Dedifferentiated amniotic fluid mesenchymal stem cell (primary cell): ENCODE measurements at regions not wholly inside any gene's neighbourhood (a gene's known extent, or its start where the extent isn't known, plus 50 kb on each side); places are given as distances from the start of the nearest gene placed in this dataset.

Experiments used
- DNase-seq: peaks from one replicate; pipeline ENCODE4 v3.0.0-alpha.2; 2016; ENCODE audit errors: extremely low spot score

DNA sequence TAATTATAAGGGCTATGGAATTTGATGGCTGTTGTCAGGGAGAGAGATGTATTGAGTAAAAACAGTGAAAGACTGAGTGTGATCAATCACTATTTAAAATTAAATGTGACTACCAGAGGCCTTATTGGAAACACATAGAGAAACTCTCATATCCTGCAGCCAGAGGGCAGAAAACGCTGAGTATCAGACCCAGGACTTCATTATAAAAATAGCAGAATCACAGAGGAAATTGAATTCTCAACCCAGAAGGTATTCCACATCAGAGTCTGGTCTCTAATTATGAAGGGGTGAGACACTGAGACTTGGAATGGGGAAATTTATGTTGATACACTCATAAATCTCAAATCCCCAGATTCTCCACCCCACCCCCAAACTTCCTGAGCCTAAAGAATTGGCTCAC is 69.5 kb upstream of the IL6 start:
- no peak for DNase-seq

DNA sequence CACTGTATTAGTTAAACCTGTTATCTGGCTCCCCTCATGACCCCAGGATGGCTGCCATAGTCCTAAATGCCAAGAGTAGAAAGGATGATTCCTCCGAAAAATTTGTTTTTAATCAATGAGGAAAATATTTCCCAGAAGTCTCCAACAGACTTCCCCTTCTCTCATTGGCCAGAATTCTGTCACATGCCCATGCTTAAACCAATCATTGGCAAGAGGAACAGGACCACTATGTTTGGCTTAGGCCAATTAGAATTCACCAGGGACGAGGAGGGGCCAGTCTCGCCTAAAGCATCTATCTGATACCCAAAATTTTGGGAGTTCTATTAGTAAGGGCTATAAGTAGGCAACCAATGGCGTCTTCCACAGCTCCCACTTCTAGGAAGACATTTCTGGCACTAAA is 71.2 kb upstream of the IL6 start:
- DNase-seq: no peak

DNA sequence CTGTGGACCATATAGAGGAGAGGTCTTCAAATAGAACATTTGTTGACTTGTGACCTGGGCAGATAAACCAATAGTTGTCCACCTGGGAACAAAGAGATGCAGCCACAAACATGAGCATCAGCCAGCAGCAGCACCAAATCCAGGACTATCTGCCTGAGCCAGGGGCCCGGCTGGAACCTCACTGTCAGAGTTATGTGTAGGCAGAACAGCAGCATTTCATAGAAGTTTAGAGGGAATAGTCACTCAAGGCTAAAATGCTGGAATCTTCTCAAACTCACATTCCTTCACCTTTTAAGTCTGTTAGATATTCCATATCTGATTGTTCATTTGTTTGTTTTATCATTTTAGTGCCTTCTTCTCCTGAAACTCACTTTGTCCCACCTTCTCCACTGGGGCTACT is 72.2 kb upstream of the IL6 start:
- DNase-seq: no peak

DNA sequence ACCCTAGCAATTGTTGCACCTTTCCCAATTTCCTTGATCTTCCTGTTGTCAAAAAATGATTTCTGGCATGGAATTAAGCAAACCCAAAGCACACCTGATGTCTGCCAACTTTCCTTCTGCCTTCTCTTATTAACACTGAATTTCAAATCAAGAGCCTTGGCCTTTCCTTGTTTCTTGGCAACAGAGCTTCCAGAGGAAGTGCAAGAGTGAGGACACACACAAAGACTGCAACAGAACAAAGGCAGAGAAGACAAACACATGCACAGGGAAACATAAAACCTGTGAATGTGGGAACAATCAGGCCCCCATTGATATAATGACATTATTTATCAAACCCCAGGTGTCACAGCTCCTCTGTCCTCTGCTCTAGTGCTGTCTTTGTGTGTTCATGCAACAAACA is 73.0 kb upstream of the IL6 start:
- DNase-seq: no peak

DNA sequence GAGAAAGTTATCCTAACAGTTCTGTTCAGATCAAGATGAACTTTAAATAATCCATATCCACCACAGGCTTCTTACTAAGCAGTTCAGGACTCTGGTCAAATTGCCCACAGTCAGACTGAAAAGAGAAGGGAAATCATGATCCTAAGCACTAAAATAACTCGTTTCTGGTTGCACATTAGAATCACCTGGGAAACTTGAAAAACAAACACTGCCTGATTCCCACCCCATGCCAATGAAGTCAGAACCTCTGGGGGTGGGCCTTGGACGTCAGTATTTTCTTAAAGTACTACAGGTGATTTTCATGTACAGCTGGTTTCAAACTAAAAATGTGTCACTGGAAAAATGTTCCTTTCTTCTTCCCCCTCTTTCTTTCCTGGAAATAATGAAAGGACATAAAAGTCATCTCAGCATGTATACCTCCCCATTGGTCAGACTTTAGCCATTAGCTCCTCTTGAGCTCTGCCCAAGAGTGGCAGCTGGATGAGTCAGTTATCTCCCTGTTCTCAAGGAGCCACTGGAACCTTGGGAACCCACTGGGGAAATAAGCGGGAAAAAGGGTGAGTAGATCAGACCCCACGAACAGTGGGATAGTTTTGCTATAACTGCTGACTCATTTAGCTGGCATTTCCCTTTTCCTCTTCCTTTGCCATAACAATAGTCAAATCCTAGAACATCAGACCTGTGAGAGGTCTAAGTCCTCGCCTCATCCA is 75.3 kb upstream of the IL6 start:
- no peak for DNase-seq

DNA sequence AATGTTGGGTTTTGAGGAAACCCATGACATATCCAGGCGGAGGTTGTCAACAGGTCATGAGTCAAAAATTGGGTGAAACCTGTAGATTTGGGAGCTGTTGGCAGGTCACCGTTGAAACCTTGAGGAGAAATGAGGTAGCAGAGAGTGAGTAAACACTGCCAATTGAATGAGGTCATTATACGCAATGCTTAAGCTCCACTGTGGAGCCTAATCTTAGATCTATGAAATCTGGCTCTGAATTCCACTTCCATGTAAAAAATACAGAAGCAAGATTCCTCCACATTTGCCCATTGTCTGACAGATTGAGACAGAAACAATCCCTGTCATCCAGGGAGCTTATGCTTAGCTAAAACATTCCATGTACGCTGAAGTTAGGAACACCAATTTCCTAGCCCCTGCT is 76.0 kb upstream of the IL6 start:
- no peak for DNase-seq

DNA sequence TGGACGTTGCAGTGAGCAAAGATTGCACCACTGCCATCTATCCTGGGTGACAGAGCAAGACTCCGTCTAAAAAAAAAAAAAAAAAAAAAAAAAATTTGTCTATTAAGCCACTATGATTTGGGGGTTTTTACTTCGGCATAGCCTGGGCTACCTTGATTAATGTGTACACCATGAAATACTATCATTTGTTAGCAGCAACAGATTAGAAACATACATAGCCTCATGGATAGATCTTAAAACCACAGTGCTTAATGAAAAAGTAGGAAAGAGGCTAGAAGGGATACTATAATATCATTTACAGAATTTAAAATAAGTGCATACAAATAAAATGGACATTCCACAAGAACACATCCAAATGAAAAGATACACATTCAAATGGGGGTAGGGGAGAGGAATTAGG is 77.3 kb upstream of the IL6 start:
- DNase-seq: no peak

DNA sequence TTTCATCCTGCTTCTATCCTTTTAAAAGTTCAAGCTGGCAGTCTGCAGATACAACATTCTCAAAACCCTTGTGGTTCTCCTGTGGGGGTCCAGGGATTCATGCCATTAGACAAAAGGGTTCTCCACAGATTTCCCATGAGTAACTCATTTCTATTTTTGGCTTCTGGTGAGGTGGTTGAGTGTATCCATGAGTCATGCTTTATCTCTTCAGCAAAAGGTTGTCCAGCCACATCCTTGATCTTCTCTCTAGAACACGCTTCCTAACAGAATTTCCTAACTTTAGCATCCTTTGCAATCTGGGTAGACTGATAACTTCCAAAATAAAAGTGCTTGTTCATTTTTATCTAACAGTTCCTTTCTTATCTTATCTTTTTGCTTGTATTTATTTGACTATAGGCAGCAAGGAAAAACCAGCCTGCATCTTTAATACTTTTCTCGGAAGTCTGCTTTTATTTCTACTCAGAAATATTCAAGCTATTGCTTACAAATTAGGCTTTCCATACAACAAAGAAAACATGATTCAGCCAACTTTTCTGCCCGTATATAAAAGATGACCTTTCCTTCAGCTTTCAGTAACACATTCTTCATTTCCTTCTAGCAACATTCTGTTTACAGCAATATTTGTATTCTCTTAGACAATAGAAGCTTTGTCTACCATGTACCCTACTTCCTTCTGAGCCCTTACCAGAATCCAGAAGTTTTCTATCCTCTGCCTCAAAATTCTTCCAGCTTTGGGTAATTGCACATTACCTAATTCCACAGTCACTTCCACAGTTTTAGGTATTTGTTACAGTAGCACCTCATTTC is 79.3 kb upstream of the IL6 start:
- DNase-seq: no peak

DNA sequence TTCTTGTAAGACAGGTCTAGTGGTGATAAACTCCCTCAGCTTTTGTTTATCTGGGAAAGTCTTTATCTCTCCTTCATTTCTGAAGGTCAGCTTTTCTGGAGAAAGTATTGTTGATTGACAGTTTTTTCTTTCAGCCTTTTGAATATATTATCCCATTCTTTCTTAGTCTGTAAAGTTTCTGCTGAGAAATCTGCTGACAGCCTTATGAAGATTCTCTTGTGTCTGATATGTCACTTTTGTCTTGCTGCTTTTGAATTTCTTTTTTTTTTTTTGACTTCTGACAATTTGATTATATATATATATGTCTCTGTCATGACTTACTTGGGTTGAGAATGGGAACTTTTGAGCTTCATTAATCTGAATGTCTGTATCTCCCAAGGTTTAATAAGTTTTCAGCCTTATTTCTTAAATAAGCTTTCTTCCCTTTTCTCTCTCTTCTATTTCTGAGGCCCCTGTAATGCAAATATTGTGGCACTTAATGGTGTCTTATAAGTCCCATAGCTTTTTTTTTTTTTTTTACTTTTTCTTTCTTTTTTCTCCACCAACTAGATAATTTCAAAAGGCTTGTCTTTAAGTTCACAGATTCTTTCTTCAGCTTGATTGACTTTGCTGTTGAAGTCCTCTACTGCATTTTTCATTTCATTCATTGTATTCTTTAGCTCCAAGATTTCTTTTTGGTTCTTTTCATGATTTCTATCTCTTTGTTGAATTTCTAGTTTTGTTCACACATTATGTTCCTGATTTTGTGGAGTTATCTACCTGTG is 81.4 kb upstream of the IL6 start:
- DNase-seq: no peak

DNA sequence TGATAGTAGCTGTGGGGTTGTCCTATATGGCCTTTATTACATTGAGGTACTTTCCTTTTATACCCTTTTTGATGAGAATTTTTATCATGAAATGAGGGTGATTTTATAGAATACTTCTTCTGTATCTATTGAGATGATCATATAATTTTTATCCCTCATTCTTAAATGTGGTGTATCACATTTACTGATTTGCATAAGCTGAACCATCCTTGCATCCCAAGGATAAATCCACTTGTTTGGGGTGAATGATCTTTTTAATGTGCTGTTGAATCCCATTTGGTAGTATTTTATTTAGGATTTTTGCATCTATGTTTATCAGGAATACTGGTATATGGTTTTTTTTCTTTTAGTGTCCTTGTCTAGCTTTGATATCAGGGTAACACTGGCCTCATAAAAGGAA is 84.5 kb upstream of the IL6 start:
- no peak for DNase-seq

DNA sequence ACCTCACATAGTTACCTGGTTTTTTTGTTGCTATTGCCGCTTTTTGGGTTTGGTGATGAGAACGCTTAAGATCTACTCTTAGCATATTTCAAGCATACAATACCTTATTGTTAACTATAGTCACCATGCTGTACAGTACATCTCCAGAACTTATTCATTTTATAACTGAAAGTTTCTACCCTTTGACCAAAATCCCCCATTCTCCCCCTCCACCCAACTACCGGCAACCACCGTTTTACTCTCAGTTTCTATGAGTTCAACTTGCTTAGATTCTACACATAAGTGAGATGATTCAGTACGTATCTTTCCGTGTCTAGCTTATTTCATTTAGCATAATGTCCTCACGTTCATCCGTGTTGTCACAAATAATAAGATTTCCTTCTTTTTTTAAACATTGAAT is 86.7 kb upstream of the IL6 start:
- no peak for DNase-seq

DNA sequence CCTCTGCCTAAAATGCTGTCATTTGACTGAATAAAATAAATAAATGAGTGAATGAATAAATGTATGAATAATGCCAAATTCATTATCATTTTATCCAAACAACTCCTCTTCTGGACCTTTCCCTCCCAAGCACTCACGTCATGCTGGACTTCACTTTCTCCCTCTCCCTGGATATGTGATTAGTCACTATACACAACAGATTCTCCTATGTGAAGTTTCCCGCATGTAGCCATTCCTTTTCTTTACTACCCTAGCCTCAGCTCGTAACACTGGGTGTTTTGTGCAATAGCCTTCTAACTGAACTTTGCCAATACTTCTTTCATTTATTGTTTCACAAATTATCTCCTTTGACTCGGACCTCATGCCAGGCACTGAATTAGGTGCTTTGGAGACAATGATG is 87.6 kb upstream of the IL6 start:
- no peak for DNase-seq

DNA sequence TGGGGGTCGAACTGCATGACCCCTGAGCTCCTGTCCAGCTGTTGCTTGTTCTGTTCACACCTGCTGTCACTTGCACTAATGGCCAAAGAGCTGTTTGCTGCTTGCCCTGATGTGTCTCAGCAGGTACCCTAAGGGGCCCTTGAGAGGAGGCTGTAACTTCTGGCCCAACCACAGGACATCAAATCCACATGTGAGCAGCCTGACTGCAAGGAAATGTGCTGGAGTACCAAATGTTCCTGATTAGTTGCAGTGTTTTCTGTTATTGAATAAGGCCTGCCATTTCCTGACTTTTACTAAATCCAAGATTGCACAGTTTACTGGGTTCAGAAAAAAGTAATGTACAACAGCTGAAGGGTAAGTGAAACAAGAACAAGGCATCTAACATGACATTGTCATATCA is 91.7 kb upstream of the IL6 start:
- DNase-seq: no peak

DNA sequence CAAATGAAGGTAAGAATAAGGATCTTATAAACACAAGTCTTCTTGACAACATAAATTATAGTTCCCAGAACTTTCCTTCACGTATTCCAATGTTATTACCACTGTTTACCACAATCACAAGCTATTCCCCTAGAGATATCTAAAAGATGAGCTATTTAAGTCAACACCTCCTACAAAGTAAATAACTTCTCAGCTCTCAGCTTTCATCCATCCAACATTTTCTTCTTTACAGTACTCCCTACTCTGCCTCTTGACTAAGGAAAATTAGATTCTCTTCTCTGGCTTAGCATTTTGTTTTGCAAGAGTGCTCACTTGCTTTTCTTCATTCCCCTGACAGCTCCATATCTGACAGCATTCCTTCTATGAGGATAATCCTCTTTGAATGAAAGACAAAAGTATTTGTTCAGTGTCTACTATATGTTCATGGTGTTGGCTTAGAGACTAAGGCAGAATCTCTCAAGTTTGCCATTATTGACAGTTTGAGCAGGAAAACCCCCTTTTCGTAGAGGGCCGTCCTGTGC is 93.0 kb upstream of the IL6 start:
- DNase-seq: no peak

DNA sequence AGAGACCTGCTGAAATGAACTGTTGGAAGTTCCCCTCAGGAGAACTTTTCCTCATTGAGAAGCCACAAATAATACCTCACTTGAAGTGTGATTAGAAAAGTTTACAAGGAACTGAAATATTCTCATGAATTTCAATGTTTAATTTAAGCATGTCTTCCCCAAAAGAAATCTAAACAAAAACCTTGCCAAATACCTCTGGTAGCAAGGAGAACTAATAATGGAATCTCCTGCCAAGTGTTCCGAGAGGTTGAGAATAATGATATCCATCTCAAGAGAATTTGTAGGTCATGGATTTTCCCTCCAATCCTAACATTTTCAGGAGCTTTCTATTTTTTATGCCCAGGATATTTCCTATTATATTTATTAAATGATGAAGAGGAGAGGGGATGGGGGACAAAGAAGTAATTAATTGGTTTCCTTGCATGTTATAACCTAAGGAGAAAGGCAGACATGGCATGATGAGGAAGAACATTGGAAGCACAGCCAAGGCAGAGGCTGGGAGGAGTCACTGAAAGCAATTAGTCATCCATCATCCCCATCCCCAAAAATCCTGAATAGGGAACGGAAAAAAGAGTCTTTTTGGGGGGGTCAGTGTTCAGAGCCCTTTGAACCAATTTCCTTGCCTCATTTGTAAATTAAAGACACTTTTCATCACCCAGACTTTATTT is 93.6 kb upstream of the IL6 start:
- no peak for DNase-seq

DNA sequence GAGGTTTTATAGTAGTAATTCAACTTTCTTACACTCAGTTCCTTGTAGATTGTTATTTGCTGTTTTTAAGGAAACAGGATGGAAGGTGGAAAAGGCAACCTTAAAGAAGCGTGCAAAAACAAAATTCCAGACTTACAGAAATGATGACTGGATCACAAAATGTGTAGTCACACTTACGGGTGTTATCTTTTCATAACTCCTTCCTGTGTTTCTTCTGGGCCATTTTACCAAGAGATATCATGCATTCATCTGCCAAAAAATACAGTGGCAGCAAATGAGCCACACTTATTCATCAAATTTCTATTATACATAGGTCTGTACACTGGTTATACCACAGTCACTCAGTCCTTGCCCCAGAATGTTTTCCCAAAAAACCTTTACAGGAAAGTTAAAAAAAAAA is 94.3 kb upstream of the IL6 start:
- DNase-seq: no peak

DNA sequence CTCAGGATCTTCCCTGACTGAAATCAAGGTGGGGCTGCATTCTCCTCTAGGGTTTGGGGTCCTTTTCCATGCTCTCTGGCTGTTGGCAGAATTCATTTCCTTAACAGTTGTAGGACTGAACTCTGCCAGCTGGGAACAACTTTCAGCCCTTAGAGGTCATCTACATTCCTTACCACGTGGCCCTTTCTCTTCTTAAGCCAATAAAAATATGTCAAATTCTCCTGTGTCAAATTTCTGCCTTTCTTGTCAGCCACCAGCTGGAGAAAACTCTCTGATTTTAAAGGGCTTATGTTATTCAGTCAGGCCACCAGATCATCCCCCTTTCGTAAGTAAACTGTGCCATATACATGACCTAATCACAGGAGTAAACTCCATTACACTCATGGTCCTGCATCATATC is 95.3 kb upstream of the IL6 start:
- DNase-seq: no peak

DNA sequence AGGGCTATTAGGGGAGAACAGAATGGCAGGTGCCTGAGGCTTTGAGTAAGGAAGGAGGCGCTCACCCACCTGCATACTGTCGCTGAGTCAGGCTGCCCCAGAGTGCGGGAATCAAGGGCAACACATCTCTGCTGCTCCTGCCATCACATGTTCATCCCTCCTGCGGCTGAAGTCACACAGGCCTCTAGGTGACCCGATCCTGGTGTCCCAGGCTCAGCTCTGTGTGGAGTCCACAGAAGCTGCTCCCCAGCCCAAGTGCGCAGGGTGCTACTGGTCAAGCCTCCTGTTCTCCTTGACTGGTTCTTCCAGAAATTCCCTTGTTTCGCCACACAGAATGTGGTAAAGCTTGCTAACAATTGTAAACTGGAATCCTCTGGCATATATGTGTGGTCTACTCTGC is 96.9 kb upstream of the IL6 start:
- no peak for DNase-seq

DNA sequence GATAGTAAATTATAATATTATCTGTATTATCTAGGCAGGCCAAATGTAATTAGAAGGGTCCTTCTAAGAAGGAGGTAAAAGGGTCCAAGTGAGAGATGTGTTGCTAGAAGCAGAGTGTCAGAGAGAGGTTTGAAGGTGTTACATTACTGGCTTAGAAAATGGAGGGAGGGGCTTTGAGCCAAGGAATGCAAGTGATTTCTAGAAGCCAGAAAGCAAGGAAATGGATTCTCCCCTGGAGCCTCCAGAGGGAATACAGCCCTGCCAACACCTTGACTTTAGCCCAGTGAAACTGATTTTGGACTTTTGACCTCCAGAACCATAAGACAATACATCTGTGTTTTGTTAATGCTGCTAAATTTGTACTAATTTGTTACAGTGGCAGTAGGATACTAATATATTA is 97.9 kb upstream of the IL6 start:
- no peak for DNase-seq

DNA sequence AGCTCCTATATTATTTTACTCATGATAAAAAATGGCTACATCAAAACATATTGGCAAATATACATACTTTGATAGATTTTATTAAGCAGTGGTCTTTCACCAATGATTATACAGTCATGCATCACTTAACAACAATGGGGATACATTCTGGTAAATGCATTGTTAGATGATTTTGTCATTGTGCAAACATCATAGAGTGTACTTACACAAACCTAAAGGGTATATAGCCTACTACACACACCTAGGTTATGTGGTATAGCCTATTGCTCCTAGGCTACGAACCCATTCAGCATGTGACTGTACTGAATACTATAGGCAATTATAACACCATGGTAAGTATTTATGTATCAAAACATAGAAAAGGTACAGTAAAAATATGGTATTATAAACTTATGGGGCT is 98.9 kb upstream of the IL6 start:
- DNase-seq: no peak

DNA sequence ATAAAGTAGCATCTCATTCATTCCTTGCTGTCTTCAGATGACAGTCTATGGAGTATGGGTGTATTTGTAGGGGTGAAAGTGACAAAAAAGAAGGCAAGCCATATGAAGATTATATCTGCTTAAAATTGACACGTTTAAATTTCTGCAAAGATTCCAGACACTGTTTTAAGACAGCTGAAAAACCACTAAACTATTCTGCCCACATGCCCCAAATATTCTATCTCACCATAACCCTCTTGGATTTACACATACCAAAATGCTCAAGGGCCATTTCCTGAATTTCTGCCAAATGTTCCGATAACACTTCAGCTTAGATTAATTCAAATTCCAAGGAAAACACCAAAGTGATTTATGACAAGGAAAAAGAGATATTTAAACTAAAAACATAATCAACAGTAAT is 99.9 kb upstream of the IL6 start:
- DNase-seq: no peak

DNA sequence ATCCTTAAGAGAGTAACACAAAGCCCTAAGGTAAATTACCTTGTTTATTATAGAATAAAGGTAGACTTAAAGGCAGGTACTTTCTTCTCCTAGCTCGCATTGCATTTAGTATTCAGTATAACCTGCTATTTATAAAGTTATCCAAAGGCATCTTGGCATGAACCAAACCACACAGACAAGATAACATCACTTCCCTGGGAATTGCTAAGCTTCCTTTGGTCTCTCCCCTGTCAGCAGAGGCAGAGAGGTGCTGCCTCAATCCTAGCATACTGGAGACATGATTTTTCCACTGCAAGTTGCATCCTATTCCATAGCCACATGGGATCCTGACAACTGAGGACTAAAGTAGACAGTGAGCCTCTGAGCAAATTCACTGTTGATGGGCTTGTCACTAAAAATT is 101.7 kb upstream of the IL6 start:
- DNase-seq: no peak
